ENCODE measurements at regions not wholly inside any gene's neighbourhood (a gene's known extent, or its start where the extent isn't known, plus 50 kb on each side); places are given as distances from the start of the nearest gene placed in this dataset.

GRCh38 chr4:148793221-148793620 is 351.0 kb upstream of the NR3C2 start:
- in situ Hi-C loops (cut with HindIII; ENCODE audit: low sequenced_read_pairs), result no loop called here
- DNase-seq (ENCODE audit: low spot score), result no peak

GRCh38 chr4:148790691-148791090 is 348.5 kb upstream of the NR3C2 start:
- in situ Hi-C loops (cut with HindIII; ENCODE audit: low sequenced_read_pairs), result no loop called here
- DNase-seq (ENCODE audit: low spot score), result no peak

GRCh38 chr4:148790246-148790645 is 348.0 kb upstream of the NR3C2 start:
- no peak for DNase-seq (ENCODE audit: low spot score)
- in situ Hi-C loops (cut with HindIII; ENCODE audit: low sequenced_read_pairs), result no loop called here

GRCh38 chr4:148787831-148788477 is 345.7 kb upstream of the NR3C2 start:
- DNase-seq (ENCODE audit: low spot score), result no peak
- in situ Hi-C loops (cut with HindIII; ENCODE audit: low sequenced_read_pairs), result no loop called here

- DNase-seq (ENCODE audit: low spot score), result no peak
- in situ Hi-C loops (cut with HindIII; ENCODE audit: low sequenced_read_pairs), result no loop called here
Observed at GRCh38 chr4:148787285-148787684, 345.1 kb upstream of the NR3C2 start.

GRCh38 chr4:148786699-148787098 is 344.5 kb upstream of the NR3C2 start:
- DNase-seq (ENCODE audit: low spot score), result no peak
- in situ Hi-C loops (cut with HindIII; ENCODE audit: low sequenced_read_pairs), result no loop called here

- in situ Hi-C loops (cut with HindIII; ENCODE audit: low sequenced_read_pairs), result no loop called here
- DNase-seq (ENCODE audit: low spot score), result no peak
Observed at GRCh38 chr4:148782284-148782683, 340.1 kb upstream of the NR3C2 start.

GRCh38 chr4:148780426-148781005 is 338.3 kb upstream of the NR3C2 start:
- in situ Hi-C loops (cut with HindIII; ENCODE audit: low sequenced_read_pairs), result no loop called here

GRCh38 chr4:148779771-148780170 is 337.6 kb upstream of the NR3C2 start:
- DNase-seq (ENCODE audit: low spot score), result no peak
- in situ Hi-C loops (cut with HindIII; ENCODE audit: low sequenced_read_pairs), result no loop called here

More at GRCh38 chr4:148780426-148781005, 338.3 kb upstream of the NR3C2 start:
- DNase-seq (ENCODE audit: low spot score), result no peak

- DNase-seq (ENCODE audit: low spot score), result no peak
- in situ Hi-C loops (cut with HindIII; ENCODE audit: low sequenced_read_pairs), result no loop called here
Observed at GRCh38 chr4:148778980-148779675, 336.9 kb upstream of the NR3C2 start.

- in situ Hi-C loops (cut with HindIII; ENCODE audit: low sequenced_read_pairs), result no loop called here
- DNase-seq (ENCODE audit: low spot score), result no peak
Observed at GRCh38 chr4:148776941-148777340, 334.7 kb upstream of the NR3C2 start.

GRCh38 chr4:148774134-148774533 is 331.9 kb upstream of the NR3C2 start:
- DNase-seq (ENCODE audit: low spot score), result no peak
- in situ Hi-C loops (cut with HindIII; ENCODE audit: low sequenced_read_pairs), result no loop called here

- DNase-seq (ENCODE audit: low spot score), result no peak
- in situ Hi-C loops (cut with HindIII; ENCODE audit: low sequenced_read_pairs), result no loop called here
Observed at GRCh38 chr4:148773313-148773712, 331.1 kb upstream of the NR3C2 start.

GRCh38 chr4:148770848-148771247 is 328.6 kb upstream of the NR3C2 start:
- in situ Hi-C loops (cut with HindIII; ENCODE audit: low sequenced_read_pairs), result no loop called here

GRCh38 chr4:148770377-148770776 is 328.2 kb upstream of the NR3C2 start:
- no peak for DNase-seq (ENCODE audit: low spot score)
- in situ Hi-C loops (cut with HindIII; ENCODE audit: low sequenced_read_pairs), result no loop called here

More at GRCh38 chr4:148770848-148771247, 328.6 kb upstream of the NR3C2 start:
- DNase-seq (ENCODE audit: low spot score), result no peak

- in situ Hi-C loops (cut with HindIII; ENCODE audit: low sequenced_read_pairs), result no loop called here
- DNase-seq (ENCODE audit: low spot score), result no peak
Observed at GRCh38 chr4:148764720-148765119, 322.5 kb upstream of the NR3C2 start.

- DNase-seq (ENCODE audit: low spot score), result no peak
- in situ Hi-C loops (cut with HindIII; ENCODE audit: low sequenced_read_pairs), result no loop called here
Observed at GRCh38 chr4:148757171-148757570, 315.0 kb upstream of the NR3C2 start.

GRCh38 chr4:148749403-148749802 is 307.2 kb upstream of the NR3C2 start:
- no peak for DNase-seq (ENCODE audit: low spot score)
- in situ Hi-C loops (cut with HindIII; ENCODE audit: low sequenced_read_pairs), result no loop called here

- in situ Hi-C loops (cut with HindIII; ENCODE audit: low sequenced_read_pairs), result no loop called here
- DNase-seq (ENCODE audit: low spot score), result no peak
Observed at GRCh38 chr4:148747721-148748268, 305.6 kb upstream of the NR3C2 start.

GRCh38 chr4:148740701-148741100 is 298.5 kb upstream of the NR3C2 start:
- DNase-seq (ENCODE audit: low spot score), result no peak

More at GRCh38 chr4:148740701-148741100, 298.5 kb upstream of the NR3C2 start:
- in situ Hi-C loops (cut with HindIII; ENCODE audit: low sequenced_read_pairs), result no loop called here
